GM19328 (cell line): ENCODE measurements at regions not wholly inside any gene's neighbourhood (a gene's known extent, or its start where the extent isn't known, plus 50 kb on each side); places are given as distances from the start of the nearest gene placed in this dataset.
"Not testable (repeated sequence)": the region's sequence is repeated elsewhere in the genome, so short reads cannot be mapped to it uniquely, and the experiment has no call there.

Source experiments
- ATAC-seq: cut with Tn5 transposase; IDR thresholded peaks from one replicate; pipeline ENCODE4 v1.9.1; 2021; ENCODE audit warnings: mild to moderate bottlenecking, moderate library complexity; ENCODE audit not compliant: unreplicated experiment

- no peak for ATAC-seq
Measured at GRCh38 chr4:174012135-174012885, 271.2 kb downstream of the FBXO8 start.

DNA sequence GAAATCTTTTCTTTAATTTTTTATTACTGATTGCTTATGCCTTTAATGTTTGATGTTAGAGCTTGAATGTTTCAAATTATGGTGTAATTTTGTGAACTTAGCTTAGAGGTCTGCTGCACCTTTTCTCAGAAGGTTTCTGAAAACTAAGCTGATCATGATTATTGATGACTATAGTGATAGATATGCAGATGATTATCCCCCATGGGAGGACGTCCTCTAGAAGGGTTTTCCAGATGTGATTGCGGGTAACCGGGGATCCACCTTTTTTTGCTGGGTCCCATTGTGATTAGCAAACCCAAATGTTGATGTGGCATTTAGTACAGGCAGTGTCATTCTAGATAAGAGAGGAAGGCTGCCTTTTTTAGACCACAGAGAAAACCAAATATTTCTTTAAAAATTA lies 272.9 kb downstream of the FBXO8 start:
- no peak for ATAC-seq

DNA sequence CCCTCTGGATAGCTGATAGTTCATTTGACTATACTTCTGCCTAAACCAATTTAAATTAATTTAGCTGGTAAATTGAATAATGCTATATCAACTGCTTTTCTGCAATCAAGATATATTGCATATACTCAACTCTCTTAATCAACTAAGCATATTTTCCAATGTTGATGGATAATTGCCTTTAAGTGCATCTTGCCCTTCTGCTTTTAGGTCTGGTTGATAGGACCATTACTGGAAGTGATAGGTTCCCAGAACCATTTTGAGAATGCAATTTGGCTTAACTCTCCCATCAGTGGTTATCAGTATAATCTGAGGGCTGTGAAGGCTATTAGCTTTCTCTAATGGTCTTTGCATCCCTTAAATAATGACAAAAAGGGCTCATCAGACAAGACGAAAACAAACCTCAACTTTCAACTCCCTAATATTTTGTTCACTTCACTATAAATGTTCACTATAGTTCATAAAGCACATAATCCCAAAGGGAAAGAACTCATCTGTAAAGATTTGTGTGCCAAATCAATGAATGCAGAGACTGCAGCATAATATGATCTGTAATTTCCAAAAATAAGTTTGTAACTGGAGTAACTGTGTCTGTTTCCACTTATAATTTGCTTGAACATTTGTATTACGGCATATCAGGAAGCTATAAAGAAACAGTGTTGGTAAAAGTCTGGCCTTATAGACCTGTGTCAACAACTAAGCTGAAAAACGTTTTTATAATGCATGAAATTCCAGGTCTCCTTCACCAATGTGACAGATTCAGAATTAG lies 273.6 kb downstream of the FBXO8 start:
- no peak for ATAC-seq

- ATAC-seq, result no peak
Measured at GRCh38 chr4:174005422-174005821, 278.0 kb downstream of the FBXO8 start.

GRCh38 chr4:173998471-173999144 lies 284.9 kb downstream of the FBXO8 start:
- ATAC-seq, result no peak

- ATAC-seq, result not testable (repeated sequence)
Measured at GRCh38 chr4:173995779-173996178, 287.7 kb downstream of the FBXO8 start.

DNA sequence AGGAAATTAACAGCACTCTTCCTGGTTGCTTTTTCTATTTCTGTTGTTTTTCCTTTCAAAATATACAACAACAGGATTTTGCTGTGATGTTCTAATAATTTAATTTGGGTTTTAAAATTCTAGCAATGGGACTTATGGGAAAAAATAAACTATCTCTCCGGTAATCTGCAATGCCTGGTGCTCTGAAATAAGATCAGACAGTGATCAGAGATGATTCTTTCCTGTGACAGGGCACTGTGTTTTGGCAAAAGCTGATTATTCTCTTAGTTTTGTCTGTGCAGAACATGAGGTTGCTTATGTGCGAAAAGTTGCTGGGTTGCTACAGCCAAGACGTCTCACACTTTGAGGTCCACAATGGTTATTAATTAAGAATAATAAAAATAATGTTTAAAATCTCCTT lies 291.7 kb downstream of the FBXO8 start:
- no peak for ATAC-seq

DNA sequence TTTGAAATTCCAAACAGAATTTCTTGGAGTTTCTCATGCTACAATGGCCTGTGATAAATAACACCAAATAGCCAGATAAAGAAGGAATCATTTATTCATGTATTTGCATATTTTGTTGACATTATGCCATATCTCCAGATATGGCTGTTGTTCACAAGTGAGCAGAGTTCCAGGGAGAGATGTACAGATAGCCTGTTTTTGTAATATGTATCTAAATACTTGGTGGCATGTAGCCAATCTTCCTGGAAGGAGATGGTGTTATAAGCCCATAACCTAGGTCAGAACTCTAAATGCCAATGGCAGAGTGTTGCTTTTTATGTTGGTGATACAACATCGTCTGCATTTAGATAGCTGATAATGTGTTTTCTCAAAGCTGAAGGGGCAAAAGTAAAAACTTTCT lies 292.2 kb downstream of the FBXO8 start:
- ATAC-seq, result no peak

DNA sequence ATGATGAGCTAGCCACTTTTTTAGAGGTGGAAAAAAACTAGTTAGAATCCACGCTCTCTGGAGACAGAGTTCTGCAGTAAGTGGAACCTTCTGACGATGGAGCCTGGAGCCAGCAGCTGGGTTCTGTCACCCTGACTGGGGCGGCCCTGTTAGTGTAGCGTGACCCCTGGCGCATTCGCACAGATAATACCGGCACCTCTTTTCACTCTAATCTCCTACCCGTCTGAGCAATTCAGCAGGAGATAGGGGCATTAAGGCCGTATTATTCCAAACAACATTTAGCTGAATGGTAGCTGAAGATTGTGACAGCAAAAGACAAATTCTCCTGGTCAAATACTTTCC lies 292.6 kb downstream of the FBXO8 start:
- no peak for ATAC-seq

- ATAC-seq, result no peak
Measured at GRCh38 chr4:173990126-173990868, 293.2 kb downstream of the FBXO8 start.

DNA sequence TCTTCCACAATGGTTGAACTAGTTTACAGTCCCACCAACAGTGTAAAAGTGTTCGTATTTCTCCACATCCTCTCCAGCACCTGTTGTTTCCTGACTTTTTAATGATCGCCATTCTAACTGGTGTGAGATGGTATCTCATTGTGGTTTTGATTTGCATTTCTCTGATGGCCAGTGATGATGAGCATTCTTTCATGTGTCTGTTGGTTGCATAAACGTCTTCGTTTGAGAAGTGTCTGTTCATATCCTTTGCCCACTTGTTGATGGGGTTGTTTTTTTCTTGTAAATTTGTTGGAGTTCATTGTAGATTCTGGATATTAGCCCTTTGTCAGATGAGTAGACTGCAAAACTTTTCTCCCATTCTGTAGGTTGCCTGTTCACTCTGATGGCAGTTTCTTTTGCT lies 319.9 kb downstream of the FBXO8 start:
- ATAC-seq, result not testable (repeated sequence)

GRCh38 chr4:173960398-173960797 lies 323.1 kb downstream of the FBXO8 start:
- no peak for ATAC-seq

DNA sequence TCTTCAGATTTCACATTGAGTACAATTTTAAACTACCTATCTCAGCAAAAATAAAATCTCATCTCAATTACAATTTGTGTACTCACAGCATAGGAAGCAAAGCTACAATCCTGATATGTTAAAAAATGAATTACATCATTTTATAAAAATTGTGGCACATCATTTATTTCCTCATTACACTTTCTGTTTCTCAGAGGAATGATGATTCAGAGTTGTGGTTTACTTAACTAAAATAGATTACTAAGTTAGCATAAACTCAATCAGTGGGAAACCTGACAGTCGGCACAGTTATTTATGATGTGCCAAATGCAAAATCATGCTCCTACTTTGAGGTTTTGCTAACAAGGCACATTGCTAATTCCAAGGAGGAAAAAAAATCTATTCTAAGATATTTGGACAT lies 325.0 kb downstream of the FBXO8 start:
- no peak for ATAC-seq

- ATAC-seq, result no peak
Measured at GRCh38 chr4:173943547-173943946, 339.9 kb downstream of the FBXO8 start.

GRCh38 chr4:173940146-173940545 lies 343.3 kb downstream of the FBXO8 start:
- no peak for ATAC-seq

DNA sequence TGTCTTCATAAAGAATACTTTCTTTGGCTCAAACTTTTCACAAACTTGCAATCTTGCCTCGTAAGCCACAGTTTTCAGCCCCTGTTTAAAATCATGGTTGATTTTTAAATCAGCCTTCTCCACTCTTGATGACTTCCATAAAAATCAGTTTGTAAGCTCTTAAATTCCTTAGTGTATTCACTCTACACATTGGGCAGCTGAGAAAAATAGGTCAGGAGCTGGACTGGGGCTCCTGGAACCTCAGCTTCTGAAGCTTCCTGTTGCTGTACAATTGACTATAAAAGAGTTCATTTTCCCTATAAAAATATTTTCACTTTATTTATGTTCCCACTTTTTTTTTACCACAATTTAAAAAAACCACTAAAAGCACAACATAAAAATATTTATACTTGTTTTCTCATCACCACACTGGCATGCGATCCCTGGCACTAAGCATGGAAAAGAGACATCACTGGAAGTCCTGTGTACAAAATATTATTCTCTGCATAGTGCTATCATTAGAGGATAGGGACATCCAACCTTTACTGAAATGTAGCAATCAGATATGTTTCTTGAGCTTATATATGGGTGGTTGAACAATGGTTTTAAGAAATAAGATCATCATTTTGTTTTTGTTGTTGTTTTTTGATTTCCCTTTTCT lies 345.7 kb downstream of the FBXO8 start:
- ATAC-seq, result no peak

GRCh38 chr4:173936861-173937260 lies 346.6 kb downstream of the FBXO8 start:
- no peak for ATAC-seq

- no peak for ATAC-seq
Measured at GRCh38 chr4:173935622-173936405, 347.7 kb downstream of the FBXO8 start.

GRCh38 chr4:173934933-173935620 lies 348.4 kb downstream of the FBXO8 start:
- no peak for ATAC-seq
